HL-60 (cell line): ENCODE measurements at regions not wholly inside any gene's neighbourhood (a gene's known extent, or its start where the extent isn't known, plus 50 kb on each side); places are given as distances from the start of the nearest gene placed in this dataset.
"Not testable (repeated sequence)": the region's sequence is repeated elsewhere in the genome, so short reads cannot be mapped to it uniquely, and the experiment has no call there.

Experiments
- DNase-seq, 2 experiments: peaks; one replicate each; pipeline ENCODE4 v3.0.0-alpha.2; 2010 to 2020; ENCODE audit warnings: low read depth in 1 of 2, low spot score in 1 of 2
- H3K27ac ChIP-seq: fragments of 250-450 bp; sonication (Bioruptor Pico); replicated peaks from 2 replicates; pipeline ENCODE4 v1.5.1; 2020; ENCODE audit warnings: mild to moderate bottlenecking, moderate library complexity
- H3K27me3 ChIP-seq: fragments of 250-450 bp; sonication (Bioruptor Pico); 2 replicates; pipeline ENCODE4 v1.5.1; 2021; ENCODE audit warnings: mild to moderate bottlenecking, moderate library complexity; ENCODE audit not compliant: insufficient read depth, poor library complexity, severe bottlenecking
- H3K4me3 ChIP-seq: replicated peaks from 2 replicates; pipeline ENCODE4 v1.5.1; 2011; ENCODE audit warnings: mild to moderate bottlenecking, control low read depth, low read length; ENCODE audit not compliant: insufficient read depth
- GABPA ChIP-seq: IDR thresholded peaks from 2 replicates; pipeline ENCODE4 v1.6.1; 2012; ENCODE audit warnings: low read depth
- POLR2AphosphoS5 ChIP-seq: IDR thresholded peaks from 2 replicates; pipeline ENCODE4 v1.6.1; 2012; ENCODE audit warnings: low read depth
- SPI1 ChIP-seq: IDR thresholded peaks from 2 replicates; pipeline ENCODE4 v1.6.1; 2012; ENCODE audit warnings: low read depth, mild to moderate bottlenecking, borderline replicate concordance
- TF ChIP-seq, protein P1 (sequence below): IDR thresholded peaks from one replicate; pipeline ENCODE4 v1.5.1; 2011; ENCODE audit warnings: low read length, control low read depth, inconsistent platforms; ENCODE audit not compliant: insufficient read depth
- TF ChIP-seq, protein P2 (sequence below): IDR thresholded peaks from 2 replicates; pipeline ENCODE4 v1.6.1; 2012; ENCODE audit warnings: low read depth; ENCODE audit not compliant: insufficient replicate concordance

DNA sequence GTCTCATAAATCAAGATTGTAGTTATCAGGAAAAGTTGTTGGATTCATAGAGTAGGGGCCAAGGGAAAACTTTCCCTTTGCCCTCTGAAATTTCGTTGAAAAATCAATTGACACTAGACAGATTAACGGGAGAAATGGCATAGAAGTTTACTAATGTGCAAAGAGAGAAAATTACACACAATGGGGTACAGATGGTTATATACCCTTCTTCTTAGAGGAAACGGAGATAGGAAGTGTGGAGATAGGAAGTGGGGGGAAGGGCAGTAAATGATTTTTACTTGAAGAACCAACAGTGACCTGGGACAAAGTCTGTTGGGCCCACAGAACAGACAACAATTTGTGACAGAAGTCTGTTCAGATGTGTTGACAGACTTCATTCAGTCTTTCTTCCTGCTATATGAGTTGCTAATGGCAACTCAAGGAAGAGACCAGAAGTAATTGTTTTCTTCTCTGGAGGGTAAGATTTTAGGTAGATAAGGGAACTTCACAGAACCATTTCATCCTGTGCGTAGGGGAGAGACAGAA, 177.9 kb downstream of the C9orf152 start:
- TF ChIP-seq, protein P1, sequence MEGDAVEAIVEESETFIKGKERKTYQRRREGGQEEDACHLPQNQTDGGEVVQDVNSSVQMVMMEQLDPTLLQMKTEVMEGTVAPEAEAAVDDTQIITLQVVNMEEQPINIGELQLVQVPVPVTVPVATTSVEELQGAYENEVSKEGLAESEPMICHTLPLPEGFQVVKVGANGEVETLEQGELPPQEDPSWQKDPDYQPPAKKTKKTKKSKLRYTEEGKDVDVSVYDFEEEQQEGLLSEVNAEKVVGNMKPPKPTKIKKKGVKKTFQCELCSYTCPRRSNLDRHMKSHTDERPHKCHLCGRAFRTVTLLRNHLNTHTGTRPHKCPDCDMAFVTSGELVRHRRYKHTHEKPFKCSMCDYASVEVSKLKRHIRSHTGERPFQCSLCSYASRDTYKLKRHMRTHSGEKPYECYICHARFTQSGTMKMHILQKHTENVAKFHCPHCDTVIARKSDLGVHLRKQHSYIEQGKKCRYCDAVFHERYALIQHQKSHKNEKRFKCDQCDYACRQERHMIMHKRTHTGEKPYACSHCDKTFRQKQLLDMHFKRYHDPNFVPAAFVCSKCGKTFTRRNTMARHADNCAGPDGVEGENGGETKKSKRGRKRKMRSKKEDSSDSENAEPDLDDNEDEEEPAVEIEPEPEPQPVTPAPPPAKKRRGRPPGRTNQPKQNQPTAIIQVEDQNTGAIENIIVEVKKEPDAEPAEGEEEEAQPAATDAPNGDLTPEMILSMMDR: no peak
- 0 out of 2 replicates have a peak, but pooled peaks have one; percentile 24 for TF ChIP-seq SPI1
- H3K4me3 ChIP-seq: no peak overlapping the region
- peak in 1 of 2 experiments; percentile 22 for DNase-seq

DNA sequence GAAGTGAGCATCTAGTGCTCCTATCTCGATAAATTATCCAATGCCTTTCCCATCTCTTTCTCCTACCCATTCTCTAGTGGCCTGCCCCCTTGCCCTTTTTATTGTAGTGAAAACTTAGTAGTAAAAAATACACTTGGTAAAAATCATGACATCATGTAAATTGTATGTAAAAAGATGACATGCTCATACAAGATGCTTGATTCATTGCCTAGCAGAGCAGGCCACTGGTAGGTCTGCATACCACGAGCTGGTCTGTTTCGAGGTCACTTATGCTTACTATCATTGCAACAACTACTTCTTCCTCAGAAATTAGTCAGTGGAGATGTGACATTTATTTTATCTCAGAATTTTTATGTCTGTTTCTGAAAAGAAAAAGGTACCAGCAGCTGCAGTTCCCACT, 177.3 kb downstream of the C9orf152 start:
- Histone ChIP-seq H3K27ac (peak overlapping the region; percentile 75), H3K27me3 (no peaks in the 10 kb centered on the region), H3K4me3 (no peak overlapping the region)
- TF ChIP-seq, protein P1: no peak
- TF ChIP-seq GABPA: no peak
- TF ChIP-seq, protein P2, sequence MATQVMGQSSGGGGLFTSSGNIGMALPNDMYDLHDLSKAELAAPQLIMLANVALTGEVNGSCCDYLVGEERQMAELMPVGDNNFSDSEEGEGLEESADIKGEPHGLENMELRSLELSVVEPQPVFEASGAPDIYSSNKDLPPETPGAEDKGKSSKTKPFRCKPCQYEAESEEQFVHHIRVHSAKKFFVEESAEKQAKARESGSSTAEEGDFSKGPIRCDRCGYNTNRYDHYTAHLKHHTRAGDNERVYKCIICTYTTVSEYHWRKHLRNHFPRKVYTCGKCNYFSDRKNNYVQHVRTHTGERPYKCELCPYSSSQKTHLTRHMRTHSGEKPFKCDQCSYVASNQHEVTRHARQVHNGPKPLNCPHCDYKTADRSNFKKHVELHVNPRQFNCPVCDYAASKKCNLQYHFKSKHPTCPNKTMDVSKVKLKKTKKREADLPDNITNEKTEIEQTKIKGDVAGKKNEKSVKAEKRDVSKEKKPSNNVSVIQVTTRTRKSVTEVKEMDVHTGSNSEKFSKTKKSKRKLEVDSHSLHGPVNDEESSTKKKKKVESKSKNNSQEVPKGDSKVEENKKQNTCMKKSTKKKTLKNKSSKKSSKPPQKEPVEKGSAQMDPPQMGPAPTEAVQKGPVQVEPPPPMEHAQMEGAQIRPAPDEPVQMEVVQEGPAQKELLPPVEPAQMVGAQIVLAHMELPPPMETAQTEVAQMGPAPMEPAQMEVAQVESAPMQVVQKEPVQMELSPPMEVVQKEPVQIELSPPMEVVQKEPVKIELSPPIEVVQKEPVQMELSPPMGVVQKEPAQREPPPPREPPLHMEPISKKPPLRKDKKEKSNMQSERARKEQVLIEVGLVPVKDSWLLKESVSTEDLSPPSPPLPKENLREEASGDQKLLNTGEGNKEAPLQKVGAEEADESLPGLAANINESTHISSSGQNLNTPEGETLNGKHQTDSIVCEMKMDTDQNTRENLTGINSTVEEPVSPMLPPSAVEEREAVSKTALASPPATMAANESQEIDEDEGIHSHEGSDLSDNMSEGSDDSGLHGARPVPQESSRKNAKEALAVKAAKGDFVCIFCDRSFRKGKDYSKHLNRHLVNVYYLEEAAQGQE: no peak
- no peak for TF ChIP-seq POLR2AphosphoS5
- TF ChIP-seq SPI1: no peak
- DNase-seq: peak in 1 of 2 experiments; percentile 35

More for the DNA sequence above, 177.9 kb downstream of the C9orf152 start:
- peak overlapping the region; percentile 75 for H3K27ac ChIP-seq
- H3K27me3 ChIP-seq: no peaks in the 10 kb centered on the region

DNA sequence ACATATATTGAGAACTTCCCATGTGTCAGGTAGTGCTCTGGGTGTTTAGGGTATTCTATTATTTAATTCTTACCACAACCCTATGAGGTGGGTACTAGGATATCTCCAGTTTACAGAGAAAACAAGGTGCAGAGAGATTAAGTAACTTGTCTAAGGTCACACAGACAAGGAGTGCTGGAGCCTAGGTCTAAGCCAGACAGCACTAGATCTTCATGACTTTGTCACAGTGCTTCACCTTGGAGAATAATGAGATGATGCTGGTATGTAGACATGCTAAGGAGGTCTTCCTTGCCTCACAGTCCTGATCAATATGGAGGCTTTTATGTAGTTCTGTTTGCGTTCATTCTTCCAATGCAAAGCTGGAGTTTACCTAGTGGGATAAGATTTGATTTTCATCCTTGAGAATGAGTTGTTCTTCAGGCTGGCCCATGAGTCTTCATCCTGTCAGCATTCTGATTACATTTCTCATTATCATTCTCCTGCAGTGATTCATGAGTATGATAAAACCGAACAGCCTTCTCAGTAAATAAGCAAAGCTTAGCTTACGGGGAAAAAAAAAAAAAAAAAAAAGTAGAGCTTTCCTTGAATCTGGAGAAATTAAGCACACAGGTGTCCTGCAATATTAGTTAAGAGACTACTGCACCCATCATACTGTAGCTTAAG, 176.3 kb downstream of the C9orf152 start:
- TF ChIP-seq, protein P1: no peak
- TF ChIP-seq, protein P2: no peak
- TF ChIP-seq GABPA (no peak), SPI1 (no peak), POLR2AphosphoS5 (no peak)
- DNase-seq: no peak
- Histone ChIP-seq H3K27ac (no peak overlapping the region), H3K4me3 (no peak overlapping the region), H3K27me3 (no peaks in the 10 kb centered on the region)

DNA sequence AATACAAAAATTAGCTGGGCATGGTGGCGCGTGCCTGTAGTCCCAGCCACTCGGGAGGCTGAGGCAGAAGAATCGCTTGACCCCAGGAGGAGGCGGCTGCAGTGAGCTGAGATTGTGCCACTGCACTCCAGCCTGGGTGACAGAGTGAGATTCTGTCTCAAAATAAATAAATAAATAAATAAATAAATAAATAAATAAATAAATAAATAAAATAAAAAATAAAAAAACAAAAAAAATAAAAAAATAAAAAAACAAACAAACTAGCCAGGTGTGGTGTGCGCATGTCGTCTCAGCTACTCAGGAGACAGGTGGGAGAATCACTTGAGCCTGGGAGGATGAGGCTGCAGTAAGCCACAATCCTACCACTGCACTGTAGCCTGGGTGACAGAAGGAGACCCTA, 175.4 kb downstream of the C9orf152 start:
- H3K27me3 ChIP-seq, H3K27ac ChIP-seq, H3K4me3 ChIP-seq, DNase-seq: not testable (repeated sequence)
